Testis (tissue), 2 donors: ENCODE measurements at regions not wholly inside any gene's neighbourhood (a gene's known extent, or its start where the extent isn't known, plus 50 kb on each side); places are given as distances from the start of the nearest gene placed in this dataset.

Experiments used
- DNase-seq: peaks from one replicate; pipeline ENCODE4 v3.0.0-alpha.2; 2019
- H3K27ac ChIP-seq, 2 donors: fragments of 200-600 bp; sonication (generic); one replicate each; pipeline ENCODE4 v1.5.1; 2019
- H3K27me3 ChIP-seq: fragments of 200-600 bp; sonication (generic); one replicate; pipeline ENCODE4 v1.5.1; 2019
- H3K36me3 ChIP-seq: fragments of 200-600 bp; sonication (generic); one replicate; pipeline ENCODE4 v1.5.1; 2017; ENCODE audit warnings: low read depth; ENCODE audit errors: missing control alignments
- H3K4me1 ChIP-seq: fragments of 200-600 bp; sonication (generic); one replicate; pipeline ENCODE4 v1.5.1; 2019
- H3K4me3 ChIP-seq, 2 donors: fragments of 200-600 bp; sonication (generic); one replicate each; pipeline ENCODE4 v1.5.1; 2017 to 2019
- H3K9me3 ChIP-seq: fragments of 200-600 bp; sonication (generic); one replicate; pipeline ENCODE4 v1.5.1; 2017
- POLR2A ChIP-seq: fragments of 450-650 bp; IDR thresholded peaks from one replicate; pipeline ENCODE4 v1.6.1; 2017; ENCODE audit warnings: antibody characterized with exemption, mild to moderate bottlenecking, moderate library complexity
- WGBS, 2 donors: methylation state at CpG; one replicate each; pipeline ENCODE4 v1.1.5; 2018; 5-methylcytosine and 5-hydroxymethylcytosine counted together
- intact Hi-C: fragments of 100-400 bp; cut with DNase I; formaldehyde crosslinking; loops from one replicate; pipeline ENCODE4 v1.15.1; 2023; ENCODE audit warnings: low total_unique reads
- TF ChIP-seq, protein P1 (sequence below), 3 experiments: fragments of 450-650 bp in 2 of 3; fragments of 200-600 bp in 1 of 3; sonication (generic) in 1 of 3; IDR thresholded peaks; one replicate each; pipeline ENCODE4 v1.5.1; 2016 to 2019; ENCODE audit warnings: antibody characterized with exemption in 3 of 3, mild to moderate bottlenecking in 2 of 3, moderate library complexity in 1 of 3

DNA sequence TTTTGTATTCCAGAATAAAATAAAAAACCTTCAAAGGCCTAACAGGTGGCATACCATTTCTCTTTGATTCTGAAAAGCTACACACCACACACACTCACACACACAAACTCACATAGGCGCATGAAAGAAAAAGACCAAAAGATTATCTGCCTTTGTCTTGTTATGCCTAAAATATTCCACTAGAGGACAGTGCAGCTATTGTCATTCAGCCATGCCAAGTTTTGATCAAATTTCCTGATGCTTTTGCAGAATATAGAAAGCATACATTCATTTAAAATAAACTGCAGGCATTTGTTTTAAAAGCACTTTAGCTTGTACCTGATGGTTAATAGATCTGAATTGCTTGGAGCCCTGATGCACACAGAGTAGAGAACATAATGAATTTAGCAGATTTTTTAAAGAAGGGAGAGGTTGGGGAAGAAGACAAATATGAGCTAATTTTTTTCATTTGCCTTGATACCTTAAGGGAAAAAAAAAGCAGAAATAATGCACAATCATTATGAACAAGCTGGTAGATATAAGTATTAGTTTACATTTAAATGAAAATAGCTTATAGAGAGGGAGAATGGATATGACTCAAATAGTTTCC, 1766.9 kb upstream of the SEL1L start:
- H3K36me3 ChIP-seq, result no peaks in the 10 kb centered on the region
- WGBS, 2 donors, result 38 to 44% methylated on average over 1 of the region's 1 CpG

DNA sequence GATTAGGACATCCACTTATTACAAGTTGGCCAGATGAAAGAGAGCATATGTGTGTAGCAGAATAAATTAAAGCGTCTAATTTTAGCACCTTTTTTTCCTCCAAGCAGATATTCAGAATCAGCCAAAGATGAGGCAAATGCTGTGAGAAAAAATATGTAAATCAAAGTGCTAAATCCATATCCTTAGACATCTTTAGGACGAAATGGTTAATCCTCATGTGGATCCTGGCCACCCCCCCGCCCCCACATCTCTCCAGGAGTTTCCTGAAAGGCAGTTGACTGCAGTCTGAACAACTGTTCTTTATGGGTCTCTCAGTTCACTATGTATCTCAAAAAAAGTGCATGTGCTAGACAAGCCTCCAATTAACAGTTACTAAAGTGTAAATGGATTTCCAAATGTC, 1768.1 kb upstream of the SEL1L start:
- TF ChIP-seq, protein P1, sequence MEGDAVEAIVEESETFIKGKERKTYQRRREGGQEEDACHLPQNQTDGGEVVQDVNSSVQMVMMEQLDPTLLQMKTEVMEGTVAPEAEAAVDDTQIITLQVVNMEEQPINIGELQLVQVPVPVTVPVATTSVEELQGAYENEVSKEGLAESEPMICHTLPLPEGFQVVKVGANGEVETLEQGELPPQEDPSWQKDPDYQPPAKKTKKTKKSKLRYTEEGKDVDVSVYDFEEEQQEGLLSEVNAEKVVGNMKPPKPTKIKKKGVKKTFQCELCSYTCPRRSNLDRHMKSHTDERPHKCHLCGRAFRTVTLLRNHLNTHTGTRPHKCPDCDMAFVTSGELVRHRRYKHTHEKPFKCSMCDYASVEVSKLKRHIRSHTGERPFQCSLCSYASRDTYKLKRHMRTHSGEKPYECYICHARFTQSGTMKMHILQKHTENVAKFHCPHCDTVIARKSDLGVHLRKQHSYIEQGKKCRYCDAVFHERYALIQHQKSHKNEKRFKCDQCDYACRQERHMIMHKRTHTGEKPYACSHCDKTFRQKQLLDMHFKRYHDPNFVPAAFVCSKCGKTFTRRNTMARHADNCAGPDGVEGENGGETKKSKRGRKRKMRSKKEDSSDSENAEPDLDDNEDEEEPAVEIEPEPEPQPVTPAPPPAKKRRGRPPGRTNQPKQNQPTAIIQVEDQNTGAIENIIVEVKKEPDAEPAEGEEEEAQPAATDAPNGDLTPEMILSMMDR (IDR thresholded peaks at IDR 0.05), result no peak
- no peak for TF ChIP-seq POLR2A
- intact Hi-C loops, result no loop called here
- Histone ChIP-seq H3K27me3 (no peaks in the 10 kb centered on the region), H3K36me3 (no peaks in the 10 kb centered on the region), H3K4me1 (no peaks in the 10 kb centered on the region), H3K4me3 (no peak overlapping the region), H3K9me3 (no peaks in the 10 kb centered on the region), H3K27ac (no peak overlapping the region)
- DNase-seq, result no peak
- WGBS, 2 donors, result 63 to 70% methylated on average over 3 of the region's 3 CpGs

More for the DNA sequence above, 1766.9 kb upstream of the SEL1L start:
- no peaks in the 10 kb centered on the region for H3K27me3 ChIP-seq
- no peaks in the 10 kb centered on the region for H3K9me3 ChIP-seq
- H3K4me1 ChIP-seq, result no peaks in the 10 kb centered on the region
- H3K27ac ChIP-seq, result no peak overlapping the region
- TF ChIP-seq POLR2A, result no peak
- TF ChIP-seq, protein P1 (IDR thresholded peaks at IDR 0.05), result peak; percentile 76 to 96 (median 85)
- H3K4me3 ChIP-seq, result no peak overlapping the region
- DNase-seq, result no peak
- intact Hi-C loops, result no loop called here

DNA sequence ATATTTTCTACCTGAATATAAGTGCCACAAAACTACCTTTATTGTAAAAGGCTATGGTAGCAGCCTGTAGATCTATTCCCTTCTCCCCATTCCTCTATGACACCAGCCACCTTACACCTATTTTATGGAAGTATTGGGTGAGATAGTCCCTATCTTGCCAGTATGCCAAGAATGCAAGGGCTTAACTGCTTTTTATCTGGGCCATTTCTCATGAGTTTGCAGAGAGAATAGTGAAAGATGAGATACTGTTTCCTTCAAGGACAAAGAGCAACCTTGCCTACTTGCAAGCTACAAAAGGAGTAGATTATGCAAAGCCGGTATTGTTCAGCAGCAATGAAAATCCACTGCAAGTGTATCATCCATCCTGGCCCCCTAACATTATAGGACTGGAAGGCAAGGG, 1775.6 kb upstream of the SEL1L start:
- WGBS, 2 donors, result 71 to 93% methylated on average over 1 of the region's 1 CpG
- H3K4me1 ChIP-seq, result no peaks in the 10 kb centered on the region
- no peak for TF ChIP-seq POLR2A
- TF ChIP-seq, protein P1 (IDR thresholded peaks at IDR 0.05), result no peak
- no peaks in the 10 kb centered on the region for H3K9me3 ChIP-seq
- H3K27me3 ChIP-seq, result no peaks in the 10 kb centered on the region
- intact Hi-C loops, result no loop called here
- H3K27ac ChIP-seq, result no peak overlapping the region
- H3K36me3 ChIP-seq, result no peaks in the 10 kb centered on the region
- no peak for DNase-seq
- H3K4me3 ChIP-seq, result no peak overlapping the region

DNA sequence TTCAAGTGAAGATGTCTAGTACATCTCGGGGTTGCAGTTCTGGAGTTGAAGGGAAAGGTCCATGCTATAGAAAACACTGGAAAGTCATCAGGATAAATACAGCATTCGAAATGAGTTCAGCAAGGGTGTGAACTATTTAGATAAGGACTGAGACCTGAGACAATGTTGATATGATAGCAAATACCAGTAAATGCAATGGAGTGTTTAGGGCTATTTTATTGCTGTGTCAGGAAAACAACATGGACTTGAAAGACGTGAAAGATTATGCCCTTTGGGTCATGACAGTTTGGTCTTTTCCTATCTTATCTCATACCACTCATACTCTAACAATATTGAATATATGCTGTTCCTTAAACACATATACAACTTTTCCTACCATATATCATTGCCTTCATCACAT, 1776.2 kb upstream of the SEL1L start:
- Histone ChIP-seq H3K4me3 (no peak overlapping the region), H3K4me1 (no peaks in the 10 kb centered on the region), H3K27ac (no peak overlapping the region), H3K36me3 (no peaks in the 10 kb centered on the region), H3K27me3 (no peaks in the 10 kb centered on the region), H3K9me3 (no peaks in the 10 kb centered on the region)
- 85 to 86% methylated on average over 3 of the region's 3 CpGs for WGBS, 2 donors
- no peak for DNase-seq
- intact Hi-C loops, result no loop called here
- TF ChIP-seq, protein P1 (IDR thresholded peaks at IDR 0.05), result no peak
- no peak for TF ChIP-seq POLR2A

DNA sequence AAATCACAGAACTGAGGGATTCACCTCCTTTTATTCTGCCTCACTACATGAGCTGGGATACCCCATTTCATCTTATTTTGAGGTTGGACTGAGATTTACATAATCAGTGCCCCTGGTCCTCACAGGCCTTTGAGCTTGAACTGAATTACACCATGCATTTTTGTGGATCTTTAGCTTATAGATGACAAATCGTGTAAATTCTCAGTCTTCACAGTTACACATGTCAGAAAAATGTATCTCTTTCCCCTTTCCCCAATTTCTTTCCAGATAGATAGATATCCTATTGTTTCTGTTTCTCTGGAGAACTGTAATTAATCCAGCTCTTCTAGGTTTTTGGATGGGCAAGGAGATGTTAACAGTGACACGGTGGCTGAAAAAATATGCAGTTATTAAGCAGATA, 1778.9 kb upstream of the SEL1L start:
- Histone ChIP-seq H3K27ac (no peak overlapping the region), H3K4me1 (no peaks in the 10 kb centered on the region), H3K9me3 (no peaks in the 10 kb centered on the region), H3K4me3 (no peak overlapping the region), H3K36me3 (no peaks in the 10 kb centered on the region), H3K27me3 (no peaks in the 10 kb centered on the region)
- intact Hi-C loops, result no loop called here
- DNase-seq, result no peak
- TF ChIP-seq, protein P1 (IDR thresholded peaks at IDR 0.05), result no peak
- TF ChIP-seq POLR2A, result no peak
- WGBS, 2 donors, result 90 to 91% methylated on average over 2 of the region's 2 CpGs
